ENCODE measurements at regions not wholly inside any gene's neighbourhood (a gene's known extent, or its start where the extent isn't known, plus 50 kb on each side); places are given as distances from the start of the nearest gene placed in this dataset.
A peak's percentile ranks its signal among the peaks of the same experiment; 100 is the strongest.

DNA sequence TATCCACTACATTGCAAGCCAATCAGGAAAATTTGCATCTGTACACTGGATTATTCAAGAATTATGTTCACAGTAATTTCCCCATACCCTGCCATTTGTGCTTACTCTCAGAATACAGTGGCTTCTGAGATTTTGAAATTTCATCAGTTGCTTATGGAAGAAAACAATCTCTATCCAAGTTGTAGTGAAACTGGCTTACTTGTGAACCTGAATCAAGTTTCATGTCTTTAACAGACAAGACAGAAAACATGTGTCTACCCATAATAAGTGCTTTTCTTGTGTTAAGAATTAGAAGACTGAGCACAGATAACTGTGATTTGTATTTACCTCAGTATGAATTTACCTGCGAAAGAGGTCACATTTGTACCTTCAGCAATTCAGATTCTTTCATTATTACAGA lies 672.7 kb upstream of the ADGRL2 start:
- no peak for DNase-seq

DNA sequence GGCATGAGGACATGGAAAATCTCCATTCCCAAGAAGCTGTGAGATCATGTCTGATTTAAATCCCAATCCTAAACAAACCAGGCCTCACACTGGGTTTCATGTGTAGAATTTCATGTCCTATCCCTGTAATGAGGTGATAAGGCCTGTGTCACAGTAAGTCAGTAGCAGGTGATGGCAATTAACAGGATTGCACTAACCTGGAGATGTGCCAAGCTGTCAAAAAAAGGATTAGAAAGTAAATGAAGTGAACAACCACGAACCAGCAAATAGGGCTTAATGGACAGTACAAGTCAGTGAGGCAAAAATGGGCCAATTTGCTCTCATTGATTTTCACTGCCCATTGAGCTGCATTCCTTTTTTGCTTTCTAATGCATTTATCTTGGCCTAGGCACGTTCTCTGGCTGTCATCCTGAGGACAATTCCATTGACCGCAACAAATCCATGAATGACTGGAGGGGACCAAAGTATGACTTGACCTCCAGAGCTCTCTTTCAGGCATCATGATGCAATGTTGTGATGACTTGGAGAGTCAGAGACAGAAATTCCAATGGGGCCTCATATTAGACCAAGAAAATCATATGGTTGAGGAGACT lies 673.6 kb upstream of the ADGRL2 start:
- no peak for DNase-seq

- DNase-seq = peak; percentile 3
Observed at GRCh38 chr1:81125672-81126071, 675.1 kb upstream of the ADGRL2 start.

- DNase-seq = no peak
Observed at GRCh38 chr1:81121306-81121705, 679.4 kb upstream of the ADGRL2 start.

GRCh38 chr1:81119319-81119718 lies 681.4 kb upstream of the ADGRL2 start:
- no peak for DNase-seq

DNA sequence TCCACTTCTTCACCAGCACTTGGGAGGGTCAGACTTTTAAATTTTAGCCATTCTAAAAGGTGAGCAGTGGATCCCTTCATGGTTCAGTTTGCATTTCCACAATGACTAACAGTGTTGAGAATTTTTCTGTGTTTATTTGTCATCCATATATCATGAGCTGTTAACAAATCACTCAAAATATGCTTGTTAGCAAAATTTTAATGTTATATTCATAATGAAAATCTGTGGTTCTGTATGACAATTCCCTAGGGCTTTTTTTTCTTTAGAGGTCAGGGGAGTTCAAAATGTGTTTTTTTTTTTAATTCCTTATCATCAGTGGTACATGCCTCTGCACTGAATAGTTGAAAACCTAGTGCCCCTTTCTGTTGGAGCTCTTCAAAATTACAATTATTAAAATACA lies 682.2 kb upstream of the ADGRL2 start:
- DNase-seq = no peak

DNA sequence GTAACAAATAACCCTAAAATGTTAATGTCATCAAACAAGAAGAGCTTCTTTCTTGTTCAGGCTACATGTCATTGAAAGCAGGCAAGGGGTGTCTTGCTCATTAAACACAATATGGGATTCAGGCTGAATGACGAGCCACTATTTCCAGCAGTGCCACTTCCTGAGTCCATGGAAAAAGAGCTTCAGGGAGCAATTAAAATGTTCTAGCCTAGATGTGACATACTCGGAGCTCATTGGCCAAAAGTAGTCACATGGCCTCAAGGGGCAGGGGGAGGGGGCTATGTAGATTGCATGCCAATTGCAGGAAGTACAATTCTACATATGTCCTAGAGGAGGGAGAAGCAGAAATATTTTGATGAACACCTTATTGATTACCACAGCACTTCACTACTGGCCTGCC lies 685.3 kb upstream of the ADGRL2 start:
- no peak for DNase-seq

DNA sequence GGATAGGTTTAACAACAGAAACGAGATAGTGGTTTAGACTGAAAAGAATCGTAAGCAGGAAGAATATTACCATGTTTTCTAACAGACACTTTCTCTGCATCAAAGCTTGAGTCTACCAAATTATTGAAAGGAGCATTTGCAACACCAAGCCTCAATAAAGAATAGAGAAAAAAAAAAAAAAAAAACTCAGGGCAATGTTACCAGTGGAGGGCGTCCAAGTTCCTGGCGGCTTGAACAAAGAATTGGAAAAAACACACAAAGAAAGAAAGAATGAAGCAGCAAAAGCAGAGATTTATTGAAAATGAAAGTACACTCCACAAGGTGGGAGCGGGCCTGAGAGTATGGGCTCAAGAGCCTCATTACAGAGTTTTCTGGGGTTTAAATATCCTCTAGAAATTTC lies 686.5 kb upstream of the ADGRL2 start:
- no peak for DNase-seq

DNA sequence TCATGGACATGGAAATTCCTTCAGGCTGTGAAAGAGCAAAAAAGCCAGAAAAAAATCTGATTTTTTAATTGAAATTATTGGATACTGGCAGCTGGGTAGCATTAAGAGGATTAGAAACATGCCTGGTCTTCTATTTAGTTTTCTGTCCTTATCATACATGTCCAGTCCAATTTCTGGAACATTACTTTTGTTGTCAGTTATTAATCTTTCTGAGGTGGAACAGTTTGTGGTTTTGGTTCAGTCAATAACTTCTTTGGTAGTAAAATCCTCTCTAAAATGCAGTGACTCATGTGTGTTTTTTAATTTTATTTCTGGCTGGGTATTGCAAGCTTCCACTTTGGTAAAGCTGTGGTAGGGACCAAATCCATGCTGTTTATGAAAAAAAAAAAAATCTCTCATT lies 687.0 kb upstream of the ADGRL2 start:
- DNase-seq = no peak

DNA sequence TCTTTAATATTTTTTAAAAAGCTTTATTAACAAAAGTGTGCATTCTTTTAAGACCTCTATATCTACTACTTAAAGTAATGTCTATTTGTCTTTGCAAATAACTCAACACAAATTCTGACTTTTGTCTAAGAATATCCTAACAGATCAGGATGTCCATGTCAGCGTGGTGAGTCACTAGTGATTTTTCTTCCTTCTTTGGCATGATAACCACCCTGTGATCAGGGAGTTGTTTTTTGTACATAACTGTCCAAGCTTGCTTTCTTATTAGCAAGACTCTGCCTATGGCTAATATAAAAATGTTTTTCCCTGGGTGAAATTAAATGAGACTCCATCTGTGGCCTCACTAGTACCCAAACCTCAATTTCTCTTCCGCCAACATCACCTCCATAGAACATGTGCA lies 688.9 kb upstream of the ADGRL2 start:
- DNase-seq = no peak

GRCh38 chr1:81109038-81109437 lies 691.7 kb upstream of the ADGRL2 start:
- no peak for DNase-seq

GRCh38 chr1:81097860-81098259 lies 702.9 kb upstream of the ADGRL2 start:
- DNase-seq = no peak

DNA sequence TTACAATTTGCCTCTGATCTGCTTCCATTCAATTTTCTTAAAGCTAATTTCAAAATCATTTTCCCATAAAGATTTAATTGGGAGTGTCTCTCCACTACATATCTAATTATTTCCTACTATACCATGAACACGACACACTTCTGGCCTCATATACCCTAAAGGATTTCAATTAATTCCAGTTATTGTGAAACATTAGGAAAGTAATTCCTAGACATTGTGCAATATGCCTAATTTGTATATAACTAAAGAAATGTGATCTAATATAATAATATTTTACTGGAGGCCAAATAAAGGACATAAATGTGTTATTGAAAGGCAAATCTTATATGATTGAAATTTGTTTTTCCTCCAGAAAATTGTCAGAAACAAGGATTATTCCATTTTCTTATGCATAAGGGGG lies 727.2 kb upstream of the ADGRL2 start:
- no peak for DNase-seq

DNA sequence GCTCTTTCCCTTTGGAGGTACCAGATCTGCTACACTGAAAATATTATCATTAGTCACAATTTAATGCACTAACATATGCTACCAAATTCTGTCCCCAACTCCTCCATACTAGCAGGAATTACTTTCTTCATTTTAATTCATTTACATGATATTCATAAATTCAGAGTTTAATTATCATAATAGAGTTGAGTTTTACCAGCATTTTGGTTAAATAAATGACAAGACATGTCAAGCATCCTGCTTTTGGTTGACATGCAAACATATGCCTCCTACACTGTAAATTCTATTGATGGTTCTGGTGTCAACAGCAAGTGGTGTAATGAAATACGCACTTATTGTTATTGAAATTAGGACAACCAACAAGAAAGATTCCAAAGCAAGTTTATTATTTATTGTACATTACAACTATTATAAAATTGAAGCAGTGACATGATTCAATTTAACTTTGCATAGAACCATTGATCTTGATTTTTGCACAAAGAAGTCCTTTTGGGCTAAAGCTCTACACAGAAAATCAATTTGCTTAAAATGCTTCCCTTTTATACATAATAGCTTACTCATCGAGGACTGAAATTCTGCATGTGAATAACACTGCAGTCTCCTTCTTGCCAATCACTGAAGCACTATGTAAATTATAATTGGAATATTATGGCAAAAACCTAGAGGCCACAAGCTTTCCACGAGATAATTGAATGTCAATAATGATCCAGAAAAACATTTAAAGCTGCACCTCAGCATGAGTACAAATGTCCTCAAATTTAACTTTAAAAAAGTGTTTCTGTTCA lies 728.6 kb upstream of the ADGRL2 start:
- DNase-seq = no peak

DNA sequence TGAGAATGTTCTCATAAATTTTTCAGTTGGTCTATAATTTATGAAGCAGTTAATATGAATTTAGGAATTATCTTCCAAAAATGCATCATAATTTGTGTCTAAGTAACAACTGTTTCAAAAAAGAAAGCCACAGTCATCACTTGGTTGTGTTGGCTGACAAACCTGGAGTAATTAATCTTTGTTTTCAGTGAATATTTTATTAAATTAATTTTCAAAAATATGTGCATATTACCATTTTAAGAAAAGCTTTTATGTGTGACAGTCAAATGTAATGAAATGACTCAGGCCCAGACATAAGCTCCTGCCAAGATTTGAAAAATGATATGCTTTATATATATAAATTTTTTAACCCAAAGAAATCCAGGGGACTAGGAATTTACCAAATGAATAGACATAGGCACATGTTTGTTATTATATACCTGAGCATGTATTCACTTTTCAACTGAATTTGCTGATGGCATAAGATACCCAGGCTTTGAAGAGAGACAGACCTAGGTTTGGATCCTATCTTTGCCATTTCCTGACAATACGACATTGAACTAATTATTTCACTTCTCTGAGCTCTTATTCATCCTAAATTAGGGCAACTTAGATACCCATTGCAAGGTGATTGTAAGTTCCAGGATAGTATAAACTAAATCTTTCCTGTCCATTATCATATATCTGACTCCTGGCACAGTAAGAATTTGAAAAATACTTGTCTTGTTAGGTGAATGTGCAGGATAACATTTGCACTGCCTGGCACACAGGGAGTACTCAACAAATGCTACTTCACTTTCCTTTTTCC lies 729.5 kb upstream of the ADGRL2 start:
- DNase-seq = no peak

DNA sequence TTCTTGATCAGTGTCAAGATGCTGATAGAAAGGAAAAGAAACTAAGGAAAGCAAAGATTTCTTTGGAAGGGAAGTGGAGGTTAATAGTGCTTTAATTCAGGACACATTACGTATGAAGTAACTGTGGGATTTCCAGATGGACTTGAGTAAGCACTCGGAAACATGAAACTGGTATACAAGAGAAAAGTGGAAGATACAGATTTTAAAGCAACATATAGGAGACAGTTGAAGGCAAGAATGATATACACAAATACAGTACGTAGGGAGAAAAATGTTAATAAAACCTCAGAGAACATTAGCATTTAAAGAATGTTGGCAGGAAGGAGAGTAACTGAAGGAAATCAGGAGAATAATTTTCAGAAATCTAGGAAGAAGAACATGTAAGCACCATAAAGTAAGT lies 730.9 kb upstream of the ADGRL2 start:
- DNase-seq = no peak

GRCh38 chr1:81068726-81069125 lies 732.0 kb upstream of the ADGRL2 start:
- DNase-seq = no peak

- DNase-seq = no peak
Observed at GRCh38 chr1:81053826-81054225, 746.9 kb upstream of the ADGRL2 start.

- DNase-seq = no peak
Observed at GRCh38 chr1:81052162-81052561, 748.6 kb upstream of the ADGRL2 start.

GRCh38 chr1:81050390-81050789 lies 750.3 kb upstream of the ADGRL2 start:
- no peak for DNase-seq

GRCh38 chr1:81044708-81045107 lies 756.0 kb upstream of the ADGRL2 start:
- DNase-seq = no peak

GRCh38 chr1:81042225-81042624 lies 758.5 kb upstream of the ADGRL2 start:
- no peak for DNase-seq

GRCh38 chr1:81034291-81034690 lies 766.4 kb upstream of the ADGRL2 start:
- DNase-seq = no peak

DNA sequence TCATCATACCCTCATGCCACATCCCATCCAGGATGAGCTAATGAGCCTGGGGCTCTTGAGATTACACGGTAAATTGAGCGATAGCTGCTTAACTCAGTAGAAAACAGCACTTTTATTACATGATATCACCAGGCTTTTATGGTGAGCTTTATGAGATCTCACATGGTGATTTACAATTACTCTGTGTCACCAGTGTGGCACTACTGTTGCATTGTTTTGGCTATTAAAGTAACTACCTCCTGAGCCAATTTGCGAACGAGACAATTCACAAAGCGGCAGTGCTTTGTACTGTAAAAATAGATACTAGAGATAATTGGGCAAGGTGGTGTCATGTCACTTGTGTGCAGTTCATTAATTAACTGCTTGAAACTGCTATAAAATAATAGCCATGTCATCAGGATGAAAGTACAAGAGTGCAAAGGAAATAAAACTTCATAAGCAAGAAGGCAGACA lies 767.7 kb upstream of the ADGRL2 start:
- no peak for DNase-seq

All from hematopoietic multipotent progenitor cell treated with erythropoietin and hydrocortisone succinate and interleukin-3 and kit ligand, for 6 days (in vitro differentiated cells).